Lower leg skin (tissue), 4 donors: ENCODE measurements at regions not wholly inside any gene's neighbourhood (a gene's known extent, or its start where the extent isn't known, plus 50 kb on each side); places are given as distances from the start of the nearest gene placed in this dataset.
"Not testable (repeated sequence)": the region's sequence is repeated elsewhere in the genome, so short reads cannot be mapped to it uniquely, and the experiment has no call there.

Experiments used
- DNase-seq, 2 donors: peaks; one replicate each; pipeline ENCODE4 v3.0.0-alpha.2; 2019; ENCODE audit warnings: low spot score in 2 of 2
- H3K4me3 ChIP-seq: fragments of 200-600 bp; sonication (generic); 2 replicates; pipeline ENCODE4 v1.5.1; 2017; ENCODE audit warnings: mild to moderate bottlenecking, low read depth; ENCODE audit not compliant: poor library complexity, severe bottlenecking
- POLR2A ChIP-seq, 2 donors: fragments of 450-650 bp; IDR thresholded peaks; one replicate each; pipeline ENCODE4 v1.6.1; 2016 to 2017; ENCODE audit warnings: antibody characterized with exemption in 2 of 2, mild to moderate bottlenecking in 1 of 2, moderate library complexity in 1 of 2
- WGBS, 2 donors: methylation state at CpG; one replicate each; pipeline ENCODE4 v1.1.5; 2018; 5-methylcytosine and 5-hydroxymethylcytosine counted together
- intact Hi-C: fragments of 100-400 bp; cut with DNase I; formaldehyde crosslinking; loops from one replicate; pipeline ENCODE4 v1.15.0; 2023; ENCODE audit warnings: low total_unique reads
- TF ChIP-seq, protein P1 (sequence below), 3 donors: fragments of 450-650 bp; IDR thresholded peaks; one replicate each; pipeline ENCODE4 v1.5.1; 2016; ENCODE audit warnings: antibody characterized with exemption in 3 of 3, mild to moderate bottlenecking in 3 of 3, moderate library complexity in 2 of 3

GRCh38 chr15:68492855-68493254 is 60.9 kb upstream of the ITGA11 start:
- intact Hi-C loops = no loop called here
- no peak overlapping the region for H3K4me3 ChIP-seq
- peak in 1 of 2 donors; percentile 54 for DNase-seq
- TF ChIP-seq, protein P1, sequence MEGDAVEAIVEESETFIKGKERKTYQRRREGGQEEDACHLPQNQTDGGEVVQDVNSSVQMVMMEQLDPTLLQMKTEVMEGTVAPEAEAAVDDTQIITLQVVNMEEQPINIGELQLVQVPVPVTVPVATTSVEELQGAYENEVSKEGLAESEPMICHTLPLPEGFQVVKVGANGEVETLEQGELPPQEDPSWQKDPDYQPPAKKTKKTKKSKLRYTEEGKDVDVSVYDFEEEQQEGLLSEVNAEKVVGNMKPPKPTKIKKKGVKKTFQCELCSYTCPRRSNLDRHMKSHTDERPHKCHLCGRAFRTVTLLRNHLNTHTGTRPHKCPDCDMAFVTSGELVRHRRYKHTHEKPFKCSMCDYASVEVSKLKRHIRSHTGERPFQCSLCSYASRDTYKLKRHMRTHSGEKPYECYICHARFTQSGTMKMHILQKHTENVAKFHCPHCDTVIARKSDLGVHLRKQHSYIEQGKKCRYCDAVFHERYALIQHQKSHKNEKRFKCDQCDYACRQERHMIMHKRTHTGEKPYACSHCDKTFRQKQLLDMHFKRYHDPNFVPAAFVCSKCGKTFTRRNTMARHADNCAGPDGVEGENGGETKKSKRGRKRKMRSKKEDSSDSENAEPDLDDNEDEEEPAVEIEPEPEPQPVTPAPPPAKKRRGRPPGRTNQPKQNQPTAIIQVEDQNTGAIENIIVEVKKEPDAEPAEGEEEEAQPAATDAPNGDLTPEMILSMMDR (IDR thresholded peaks at IDR 0.05) = no peak
- TF ChIP-seq POLR2A (IDR thresholded peaks at IDR 0.05) = no peak
- WGBS, 2 donors = 34 to 47% methylated on average over 4 of the region's 4 CpGs

- H3K4me3 ChIP-seq = no peak overlapping the region
- no peak for DNase-seq
- intact Hi-C loops = no loop called here
- TF ChIP-seq, protein P1 (IDR thresholded peaks at IDR 0.05) = no peak
- TF ChIP-seq POLR2A (IDR thresholded peaks at IDR 0.05) = no peak
- WGBS, 2 donors = 88 to 89% methylated on average over 3 of the region's 3 CpGs
Measured at GRCh38 chr15:68493629-68494028, 61.7 kb upstream of the ITGA11 start.

DNA sequence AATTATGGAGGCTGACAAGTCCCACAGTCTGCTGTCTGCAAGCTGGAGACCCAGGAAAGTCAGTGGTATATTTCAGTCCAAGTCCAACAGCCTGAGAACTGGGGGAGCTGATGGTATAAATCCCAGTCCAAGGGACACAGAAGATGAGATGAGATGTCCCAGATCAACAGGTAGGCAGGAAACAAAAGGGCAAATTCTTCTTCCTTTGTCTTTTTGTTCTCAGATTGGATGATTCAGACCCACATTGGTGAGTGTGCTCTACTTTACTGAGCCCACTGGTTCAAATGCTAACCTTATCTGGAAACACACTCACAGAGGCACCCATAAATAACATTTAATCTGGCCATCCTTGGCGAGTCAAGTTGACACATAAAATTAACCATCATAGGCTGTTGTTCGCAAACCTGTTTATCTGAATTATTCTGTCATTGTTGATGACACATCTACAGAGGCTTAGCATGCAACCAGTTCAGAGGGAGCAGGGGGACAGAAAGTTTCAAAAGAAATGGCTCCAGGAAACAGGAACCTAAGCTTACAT is 62.7 kb upstream of the ITGA11 start:
- TF ChIP-seq, protein P1 (IDR thresholded peaks at IDR 0.05) = no peak
- TF ChIP-seq POLR2A (IDR thresholded peaks at IDR 0.05) = no peak
- no peak for DNase-seq
- intact Hi-C loops = no loop called here
- no peak overlapping the region for H3K4me3 ChIP-seq
- 87 to 98% methylated on average over 2 of the region's 2 CpGs for WGBS, 2 donors

DNA sequence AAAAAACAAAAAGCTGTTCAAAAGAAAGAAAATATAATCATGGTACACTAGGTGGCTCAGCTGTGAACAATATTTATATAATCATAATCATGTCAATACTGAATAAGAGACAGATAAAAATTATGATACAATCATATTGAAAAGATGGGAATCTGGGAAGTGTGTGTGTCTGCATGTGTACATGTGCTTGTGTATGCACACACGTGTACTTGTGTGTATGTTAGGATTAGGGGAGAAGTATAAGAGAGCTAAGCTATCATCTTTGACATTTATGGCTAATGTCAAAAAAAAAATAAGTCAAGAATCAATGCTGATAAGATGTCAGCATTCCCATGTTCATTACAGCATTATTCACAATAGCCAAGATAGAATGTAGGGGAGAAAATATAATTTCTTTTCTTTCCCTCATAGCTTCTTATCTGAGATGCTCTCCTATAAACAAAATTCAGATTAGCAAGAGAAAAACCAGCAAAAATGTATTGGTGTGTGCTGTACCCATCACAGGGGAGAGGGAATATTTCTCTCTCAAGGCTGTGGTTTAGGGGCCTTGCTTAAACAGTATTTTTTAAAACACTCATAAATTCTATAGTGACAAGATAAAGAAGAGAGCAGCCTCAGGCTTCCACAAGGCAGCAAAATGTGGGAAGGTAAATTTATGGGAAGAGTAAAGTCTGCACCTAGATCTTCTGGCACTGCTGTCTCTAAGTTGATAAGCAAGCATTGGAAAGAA is 63.4 kb upstream of the ITGA11 start:
- WGBS, 2 donors = 74 to 83% methylated on average over 1 of the region's 1 CpG
- no peak overlapping the region for H3K4me3 ChIP-seq
- DNase-seq = no peak
- intact Hi-C loops = no loop called here
- no peak for TF ChIP-seq POLR2A (IDR thresholded peaks at IDR 0.05)
- TF ChIP-seq, protein P1 (IDR thresholded peaks at IDR 0.05) = no peak

GRCh38 chr15:68495981-68496705 is 64.2 kb upstream of the ITGA11 start:
- WGBS, 2 donors = 67% methylated on average over 3 of the region's 3 CpGs
- H3K4me3 ChIP-seq = no peak overlapping the region
- intact Hi-C loops = no loop called here
- DNase-seq = no peak
- no peak for TF ChIP-seq POLR2A (IDR thresholded peaks at IDR 0.05)
- TF ChIP-seq, protein P1 (IDR thresholded peaks at IDR 0.05) = no peak

DNA sequence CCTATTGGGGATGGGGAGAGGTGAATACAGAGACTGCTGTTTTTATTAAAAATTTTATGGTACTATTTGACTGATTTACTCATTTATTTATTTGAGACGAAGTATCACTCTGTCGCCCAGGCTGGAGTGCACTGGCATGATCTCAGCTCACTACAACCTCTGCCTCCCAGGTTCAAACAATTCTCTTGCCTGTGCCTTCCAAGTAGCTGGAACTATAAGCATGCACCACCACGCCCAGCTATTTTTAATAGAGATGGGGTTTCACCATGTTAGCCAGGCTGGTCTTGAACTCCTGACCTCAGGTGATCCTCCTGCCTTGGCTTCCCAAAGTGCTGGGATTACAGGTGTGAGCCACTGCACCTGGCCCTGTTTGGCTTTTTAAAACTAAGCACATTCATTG is 64.8 kb upstream of the ITGA11 start:
- H3K4me3 ChIP-seq, intact Hi-C loops: not testable (repeated sequence)
- peak in 1 of 2 donors; percentile 59 for DNase-seq
- WGBS, 2 donors = 60 to 62% methylated on average over 3 of the region's 3 CpGs
